GM12878 (cell line): ENCODE measurements at regions not wholly inside any gene's neighbourhood (a gene's known extent, or its start where the extent isn't known, plus 50 kb on each side); places are given as distances from the start of the nearest gene placed in this dataset.
"Not testable (repeated sequence)": the region's sequence is repeated elsewhere in the genome, so short reads cannot be mapped to it uniquely, and the experiment has no call there.

ENCODE experiments used
- ATAC-seq: fragments of 200-7000 bp; cut with Tn5 transposase; 3 replicates; pipeline ENCODE4 v1.9.1; 2020; ENCODE audit warnings: mild to moderate bottlenecking, moderate library complexity
- BruUV-seq: library from RNA; stranded (reverse); fragments of 400-500 nt; replicated peaks from 2 replicates; lab custom pipeline; 2021; lab: Mats Ljungman, UMichigan
- CTCF ChIA-PET: fragments of 300-600 bp; sonication (Branson Sonifier 250); formaldehyde crosslinking; extraction: SDS; loops from one replicate; lab custom pipeline; 2021; ENCODE audit warnings: inconsistent platforms; lab: Yijun Ruan, JAX
- POLR2A ChIA-PET: fragments of 350-600 bp; formaldehyde crosslinking; extraction: SDS; loops from one replicate; lab custom pipeline; 2021; ENCODE audit warnings: inconsistent platforms; lab: Charles Lee
- RAD21 ChIA-PET: fragments of 300-600 bp; sonication (Branson Sonifier 250); formaldehyde crosslinking; loops from one replicate; lab custom pipeline; 2023; ENCODE audit warnings: antibody characterized with exemption; ENCODE audit not compliant: unreplicated experiment; lab: Charles Lee
- SMC1A ChIA-PET: fragments of 300-600 bp; sonication (Branson Sonifier 250); formaldehyde crosslinking; loops from one replicate; lab custom pipeline; 2023; ENCODE audit not compliant: unreplicated experiment, uncharacterized antibody; lab: Charles Lee
- DNase-seq: peaks from one replicate; pipeline ENCODE4 v3.0.0-alpha.2; 2011; ENCODE audit warnings: low read depth, low spot score
- FAIRE-seq: peaks from 3 replicates; lab custom pipeline; 2011; peaks lifted over from hg19 to GRCh38; lab: Jason Lieb, UNC
- H2AFZ ChIP-seq: 2 replicates; pipeline ENCODE4 v1.6.0; 2011; ENCODE audit warnings: low read depth, low read length, control low read depth; ENCODE audit not compliant: control insufficient read depth
- H3K27ac ChIP-seq: 2 replicates; pipeline ENCODE4 v1.5.1; 2011; ENCODE audit warnings: control low read depth; ENCODE audit not compliant: control insufficient read depth, insufficient read depth
- H3K27me3 ChIP-seq, 2 experiments: replicated peaks in 1 of 2; 2 replicates each; pipeline versions ENCODE4 v1.6.0 to v1.6.1; 2011; ENCODE audit warnings: low read length in 1 of 2; ENCODE audit not compliant: control insufficient read depth in 2 of 2, insufficient read depth in 2 of 2
- H3K36me3 ChIP-seq, 2 experiments: 2 replicates each; pipeline ENCODE4 v1.5.1; 2011; ENCODE audit warnings: low read length in 1 of 2; ENCODE audit not compliant: control insufficient read depth in 2 of 2, insufficient read depth in 2 of 2
- H3K4me1 ChIP-seq: 2 replicates; pipeline ENCODE4 v1.6.1; 2011; ENCODE audit warnings: mild to moderate bottlenecking, low read length, moderate library complexity, mixed read lengths; ENCODE audit not compliant: control insufficient read depth, insufficient read depth
- H3K4me2 ChIP-seq: 2 replicates; pipeline ENCODE4 v1.6.0; 2011; ENCODE audit warnings: control low read depth; ENCODE audit not compliant: control insufficient read depth, insufficient read depth
- H3K4me3 ChIP-seq: fragments of 200-600 bp; sonication (generic); 2 replicates; pipeline ENCODE4 v1.5.1; 2016
- H3K79me2 ChIP-seq: 2 replicates; pipeline ENCODE4 v1.6.0; 2011; ENCODE audit warnings: low read length; ENCODE audit not compliant: control insufficient read depth, insufficient read depth
- H3K9ac ChIP-seq: 2 replicates; pipeline ENCODE4 v1.8.0; 2011; ENCODE audit warnings: low read length, control low read depth, mixed read lengths; ENCODE audit not compliant: control insufficient read depth, insufficient read depth
- H3K9me3 ChIP-seq: replicated peaks from 3 replicates; pipeline ENCODE4 v1.5.1; 2011; ENCODE audit warnings: mild to moderate bottlenecking, low read length; ENCODE audit not compliant: control insufficient read depth, insufficient read depth
- H4K20me1 ChIP-seq: 2 replicates; pipeline ENCODE4 v1.6.0; 2011; ENCODE audit not compliant: control insufficient read depth, insufficient read depth
- CBX3 ChIP-seq: fragments of 200-600 bp; sonication (generic); IDR thresholded peaks from 2 replicates; pipeline ENCODE4 v1.6.1; 2016; ENCODE audit warnings: low read depth, borderline replicate concordance
- ESRRA ChIP-seq: IDR thresholded peaks from 2 replicates; pipeline ENCODE4 v1.6.1; 2012; ENCODE audit warnings: mild to moderate bottlenecking, low read length, improper control_type of control experiment
- ETV6 ChIP-seq, 2 experiments: fragments of 450-650 bp in 1 of 2; IDR thresholded peaks in 1 of 2; conservative IDR thresholded peaks in 1 of 2; 2 replicates each; pipeline ENCODE4 v1.6.1; 2014; ENCODE audit warnings: antibody characterized with exemption in 1 of 2, borderline replicate concordance in 1 of 2, low read depth in 1 of 2, mild to moderate bottlenecking in 1 of 2, moderate library complexity in 1 of 2
- NFYA ChIP-seq: IDR thresholded peaks from 2 replicates; pipeline ENCODE4 v1.6.1; 2011; ENCODE audit warnings: low read depth, mild to moderate bottlenecking, low read length, improper control_type of control experiment, borderline replicate concordance
- NRF1 ChIP-seq: conservative IDR thresholded peaks from 2 replicates; pipeline ENCODE4 v1.6.1; 2011; ENCODE audit warnings: mild to moderate bottlenecking, low read depth, low read length, improper control_type of control experiment
- PKNOX1 ChIP-seq: fragments of 450-650 bp; IDR thresholded peaks from 2 replicates; pipeline ENCODE4 v1.6.1; 2016; ENCODE audit warnings: mild to moderate bottlenecking
- RCOR1 ChIP-seq: conservative IDR thresholded peaks from 2 replicates; pipeline ENCODE4 v1.6.1; 2012; ENCODE audit warnings: low read depth, low read length, improper control_type of control experiment
- REST ChIP-seq: IDR thresholded peaks from 2 replicates; pipeline ENCODE4 v1.6.1; 2012; ENCODE audit warnings: mild to moderate bottlenecking, low read depth, low read length
- SIX5 ChIP-seq: IDR thresholded peaks from 2 replicates; pipeline ENCODE4 v1.6.1; 2011; ENCODE audit warnings: mild to moderate bottlenecking, low read depth, low read length, moderate library complexity; ENCODE audit not compliant: severe bottlenecking
- SREBF2 ChIP-seq: IDR thresholded peaks from 2 replicates; pipeline ENCODE4 v1.6.1; 2012; ENCODE audit warnings: mild to moderate bottlenecking, low read length
- TCF3 ChIP-seq: IDR thresholded peaks from 2 replicates; pipeline ENCODE4 v1.6.1; 2012; ENCODE audit warnings: low read depth, mild to moderate bottlenecking, low read length, borderline replicate concordance; ENCODE audit not compliant: insufficient read depth
- TCF7 ChIP-seq: IDR thresholded peaks from 2 replicates; pipeline ENCODE4 v1.6.1; 2014; ENCODE audit warnings: antibody characterized with exemption, borderline replicate concordance
- WGBS: methylation state at CpG from one replicate; pipeline ENCODE4 v1.1.6; 2016; ENCODE audit warnings: low lambda C conversion rate; ENCODE audit not compliant: insufficient replicate concordance, insufficient coverage; ENCODE audit errors: missing lambda C conversion rate; 5-methylcytosine and 5-hydroxymethylcytosine counted together
- in situ Hi-C: fragments of 300-500 bp; cut with MboI; formaldehyde crosslinking; loops from 9 replicates; pipeline ENCODE4 v1.14.3; 2018; ENCODE audit warnings: mixed read lengths
- intact Hi-C: fragments of 100-400 bp; cut with micrococcal nuclease; formaldehyde crosslinking; loops from one replicate; pipeline ENCODE4 v1.14.2; 2022; ENCODE audit not compliant: unreplicated experiment

DNA sequence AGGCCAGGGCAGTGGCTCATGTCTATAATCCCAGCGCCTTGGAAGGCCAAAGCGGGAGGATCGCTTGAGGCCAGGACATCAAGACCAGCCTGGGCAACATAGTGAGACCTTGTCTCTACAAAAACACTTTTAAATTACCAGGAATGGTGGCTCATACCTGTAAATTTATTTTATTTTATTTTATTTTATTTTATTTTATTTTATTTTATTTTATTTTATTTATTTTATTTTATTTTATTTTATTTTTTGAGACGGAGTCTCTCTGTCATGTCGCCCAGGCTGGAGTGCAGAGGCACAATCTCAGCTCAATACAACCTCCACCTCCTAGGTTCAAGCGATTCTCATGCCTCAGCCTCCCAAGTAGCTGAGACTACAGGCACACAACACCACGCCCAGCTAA, 152.1 kb upstream of the AUTS2 start:
- RAD21 ChIA-PET: interaction anchor here (0.7 kb wide), 1 partner anchor 364 kb away, joined by 3 read pairs; no protein-coding TSS in a partner anchor

GRCh38 chr7:69448071-69448470, 150.2 kb upstream of the AUTS2 start:
- no peak overlapping the region for H3K27ac ChIP-seq
- RAD21 ChIA-PET: no interaction called here
- DNase-seq (no peak), ATAC-seq (no peak), FAIRE-seq (no peak)
- TF ChIP-seq SREBF2: no peak
- TF ChIP-seq TCF3: no peak
- no peak for TF ChIP-seq CBX3
- TF ChIP-seq SIX5: no peak
- TF ChIP-seq TCF7: no peak
- TF ChIP-seq NRF1: no peak
- TF ChIP-seq REST: no peak
- no peak for TF ChIP-seq ETV6 (conservative IDR thresholded peaks at IDR 0.05 in 1 of 2, IDR thresholded peaks at IDR 0.05 in 1 of 2; ENCODE audit: borderline replicate concordance in 1 of 2, low read depth in 1 of 2)
- no peak for TF ChIP-seq ESRRA
- no peak for TF ChIP-seq RCOR1
- TF ChIP-seq PKNOX1: no peak
- no peak for TF ChIP-seq NFYA
- H3K4me3 ChIP-seq: no peak overlapping the region
- H3K27me3 ChIP-seq: no peaks in the 10 kb centered on the region
- BruUV-seq: no TSS peak
- H3K4me1 ChIP-seq: no peaks in the 10 kb centered on the region
- no peak overlapping the region for H3K9ac ChIP-seq
- POLR2A ChIA-PET: no interaction called here
- no peak overlapping the region for H3K4me2 ChIP-seq
- intact Hi-C loops: no loop called here
- in situ Hi-C loops: no loop called here
- no peak overlapping the region for H2AFZ ChIP-seq
- no peaks in the 10 kb centered on the region for H3K79me2 ChIP-seq
- WGBS: 58% methylated on average over 14 of the region's 14 CpGs
- no peaks in the 10 kb centered on the region for H3K36me3 ChIP-seq
- SMC1A ChIA-PET: no interaction called here
- H3K9me3 ChIP-seq: peaks cover under 1% of the 10 kb centered on the region; the same call in 1 of the 3 replicates
- no peaks in the 10 kb centered on the region for H4K20me1 ChIP-seq
- CTCF ChIA-PET: no interaction called here

More for the DNA sequence above, 152.1 kb upstream of the AUTS2 start:
- WGBS: 59% methylated on average over 7 of the region's 7 CpGs
- H3K27ac ChIP-seq, H4K20me1 ChIP-seq, ATAC-seq, BruUV-seq, FAIRE-seq, SMC1A ChIA-PET, in situ Hi-C loops, H3K4me1 ChIP-seq, H3K4me2 ChIP-seq, POLR2A ChIA-PET, H3K36me3 ChIP-seq, H3K27me3 ChIP-seq, intact Hi-C loops, H3K9ac ChIP-seq, H2AFZ ChIP-seq, H3K79me2 ChIP-seq, H3K9me3 ChIP-seq, H3K4me3 ChIP-seq, DNase-seq: not testable (repeated sequence)
- CTCF ChIA-PET: interaction anchor here (0.5 kb wide), 1 partner anchor 516 kb away, joined by 3 read pairs; no protein-coding TSS in a partner anchor
